Kidney (tissue), 13 donors: ENCODE measurements at regions not wholly inside any gene's neighbourhood (a gene's known extent, or its start where the extent isn't known, plus 50 kb on each side); places are given as distances from the start of the nearest gene placed in this dataset.

ENCODE experiments used
- DNase-seq, 5 donors: peaks; one replicate each; pipeline ENCODE4 v3.0.0-alpha.2; 2013 to 2020
- FAIRE-seq: peaks from 2 replicates; lab custom pipeline; 2012; peaks lifted over from hg19 to GRCh38; lab: Jason Lieb, UNC
- H3K27ac ChIP-seq, 2 donors: one replicate each; pipeline ENCODE4 v1.7.0; 2013; ENCODE audit warnings: low read depth in 2 of 2, low read length in 2 of 2, inconsistent platforms in 1 of 2
- H3K27me3 ChIP-seq: one replicate; pipeline ENCODE4 v1.7.1; 2013; ENCODE audit warnings: low read length, inconsistent platforms; ENCODE audit not compliant: control insufficient read depth, insufficient read depth
- H3K36me3 ChIP-seq, 3 donors: one replicate each; pipeline versions ENCODE4 v1.7.0 to v1.7.1; 2013; ENCODE audit warnings: low read length in 3 of 3, control low read depth in 1 of 3, inconsistent platforms in 1 of 3; ENCODE audit not compliant: insufficient read depth in 3 of 3, control insufficient read depth in 2 of 3
- H3K4me1 ChIP-seq, 3 donors: one replicate each; pipeline versions ENCODE4 v1.7.0 to v1.7.1; 2013; ENCODE audit warnings: low read length in 3 of 3, inconsistent platforms in 1 of 3, low read depth in 1 of 3; ENCODE audit not compliant: control insufficient read depth in 2 of 3, insufficient read depth in 2 of 3
- H3K4me3 ChIP-seq, 3 donors: one replicate each; pipeline versions ENCODE4 v1.7.0 to v1.8.1; 2013; ENCODE audit warnings: low read length in 3 of 3, control low read depth in 1 of 3, inconsistent platforms in 1 of 3
- H3K9ac ChIP-seq, 3 donors: one replicate each; pipeline versions ENCODE4 v1.7.0 to v1.7.1; 2013; ENCODE audit warnings: low read length in 3 of 3, control low read depth in 1 of 3, inconsistent platforms in 1 of 3
- H3K9me3 ChIP-seq, 3 donors: one replicate each; pipeline versions ENCODE4 v1.7.0 to v1.7.1; 2013; ENCODE audit warnings: low read length in 3 of 3, control low read depth in 1 of 3, inconsistent platforms in 1 of 3; ENCODE audit not compliant: control insufficient read depth in 2 of 3, insufficient read depth in 1 of 3
- intact Hi-C: fragments of 100-400 bp; cut with DNase I; formaldehyde crosslinking; loops from one replicate; pipeline ENCODE4 v1.11.1; 2022
- TF ChIP-seq, protein P1 (sequence below): IDR thresholded peaks from 3 replicates; pipeline ENCODE4 v1.5.1; 2012; ENCODE audit warnings: mild to moderate bottlenecking, moderate library complexity, borderline replicate concordance; ENCODE audit not compliant: insufficient read depth; ENCODE audit errors: extremely low read depth
- donor health status: control.
- donor health status: control.
- donor health status: control.
- donor health status: control.
- donor health status: control.
- donor health status: DM: yes; HTN: yes; CAD: no.
- donor health status: Normal renal cell carcinoma (clear cell type).

GRCh38 chr10:76735866-76736265, 901.7 kb downstream of the KCNMA1 start:
- intact Hi-C loops: no loop called here
- FAIRE-seq: no peak
- Histone ChIP-seq H3K36me3 (no peaks in the 10 kb centered on the region), H3K4me3 (no peak overlapping the region), H3K27ac (no peak overlapping the region), H3K27me3 (no peaks in the 10 kb centered on the region), H3K4me1 (no peaks in the 10 kb centered on the region), H3K9ac (no peak overlapping the region), H3K9me3 (peaks cover 0 to 3% (median 0%) of the 10 kb centered on the region in 3 donors)
- TF ChIP-seq, protein P1, sequence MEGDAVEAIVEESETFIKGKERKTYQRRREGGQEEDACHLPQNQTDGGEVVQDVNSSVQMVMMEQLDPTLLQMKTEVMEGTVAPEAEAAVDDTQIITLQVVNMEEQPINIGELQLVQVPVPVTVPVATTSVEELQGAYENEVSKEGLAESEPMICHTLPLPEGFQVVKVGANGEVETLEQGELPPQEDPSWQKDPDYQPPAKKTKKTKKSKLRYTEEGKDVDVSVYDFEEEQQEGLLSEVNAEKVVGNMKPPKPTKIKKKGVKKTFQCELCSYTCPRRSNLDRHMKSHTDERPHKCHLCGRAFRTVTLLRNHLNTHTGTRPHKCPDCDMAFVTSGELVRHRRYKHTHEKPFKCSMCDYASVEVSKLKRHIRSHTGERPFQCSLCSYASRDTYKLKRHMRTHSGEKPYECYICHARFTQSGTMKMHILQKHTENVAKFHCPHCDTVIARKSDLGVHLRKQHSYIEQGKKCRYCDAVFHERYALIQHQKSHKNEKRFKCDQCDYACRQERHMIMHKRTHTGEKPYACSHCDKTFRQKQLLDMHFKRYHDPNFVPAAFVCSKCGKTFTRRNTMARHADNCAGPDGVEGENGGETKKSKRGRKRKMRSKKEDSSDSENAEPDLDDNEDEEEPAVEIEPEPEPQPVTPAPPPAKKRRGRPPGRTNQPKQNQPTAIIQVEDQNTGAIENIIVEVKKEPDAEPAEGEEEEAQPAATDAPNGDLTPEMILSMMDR: no peak
- no peak for DNase-seq

- peaks cover 0 to 3% (median 0%) of the 10 kb centered on the region in 3 donors for H3K9me3 ChIP-seq
These were observed 904.1 kb downstream of the KCNMA1 start for GRCh38 chr10:76733441-76733936.

DNA sequence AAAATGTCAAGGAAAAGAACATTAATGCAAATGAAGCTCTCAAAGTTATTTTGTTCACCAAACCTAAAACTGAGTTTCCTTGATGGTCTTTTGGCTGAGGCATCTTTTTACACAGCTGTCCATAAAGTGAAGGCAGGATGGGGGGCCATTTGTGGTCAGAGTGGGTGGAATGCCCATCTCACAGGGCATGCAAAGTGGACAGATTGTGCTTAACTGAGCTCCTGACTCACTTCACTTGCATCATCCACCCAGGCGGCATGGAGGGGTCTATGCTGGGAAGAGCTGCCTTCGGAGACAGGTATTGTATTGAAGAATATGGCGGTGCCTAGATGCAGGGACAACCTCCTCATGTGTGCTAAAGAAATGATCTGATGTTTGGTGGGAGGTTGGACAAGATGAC, 905.3 kb downstream of the KCNMA1 start:
- peaks cover 0 to 3% (median 0%) of the 10 kb centered on the region in 3 donors for H3K9me3 ChIP-seq
- H3K4me3 ChIP-seq: no peak overlapping the region
- DNase-seq (no peak), FAIRE-seq (no peak)
- TF ChIP-seq, protein P1: no peak
- H3K27me3 ChIP-seq: no peaks in the 10 kb centered on the region
- H3K36me3 ChIP-seq: no peaks in the 10 kb centered on the region
- no peak overlapping the region for H3K9ac ChIP-seq
- no peak overlapping the region for H3K27ac ChIP-seq
- intact Hi-C loops: no loop called here
- no peaks in the 10 kb centered on the region for H3K4me1 ChIP-seq

More at GRCh38 chr10:76733441-76733936, 904.1 kb downstream of the KCNMA1 start:
- no peak for FAIRE-seq
- H3K9ac ChIP-seq: no peak overlapping the region
- TF ChIP-seq, protein P1: no peak
- no peaks in the 10 kb centered on the region for H3K4me1 ChIP-seq
- intact Hi-C loops: no loop called here
- H3K36me3 ChIP-seq: no peaks in the 10 kb centered on the region
- H3K4me3 ChIP-seq: no peak overlapping the region
- DNase-seq: no peak
- no peaks in the 10 kb centered on the region for H3K27me3 ChIP-seq
- no peak overlapping the region for H3K27ac ChIP-seq
